Kidney epithelial cell (primary cell): ENCODE measurements at regions not wholly inside any gene's neighbourhood (a gene's known extent, or its start where the extent isn't known, plus 50 kb on each side); places are given as distances from the start of the nearest gene placed in this dataset.

Source experiments
- DNase-seq: peaks from one replicate; pipeline ENCODE4 v3.0.0-alpha.2; 2010; ENCODE audit warnings: low read depth
- H3K27me3 ChIP-seq: 2 replicates; pipeline ENCODE4 v1.6.0; 2011; ENCODE audit warnings: low read length; ENCODE audit not compliant: control insufficient read depth, insufficient read depth
- H3K36me3 ChIP-seq: 2 replicates; pipeline ENCODE4 v1.5.1; 2011; ENCODE audit warnings: low read length; ENCODE audit not compliant: control insufficient read depth, insufficient read depth
- H3K4me3 ChIP-seq: 2 replicates; pipeline ENCODE4 v1.5.1; 2011; ENCODE audit warnings: low read depth, mild to moderate bottlenecking, control low read depth, low read length
- CTCF ChIP-seq: IDR thresholded peaks from 2 replicates; pipeline ENCODE4 v1.5.1; 2011; ENCODE audit warnings: mild to moderate bottlenecking, moderate library complexity, low read length, control low read depth, inconsistent platforms; ENCODE audit not compliant: insufficient read depth, poor library complexity, severe bottlenecking

- no peak for TF ChIP-seq CTCF
- Histone ChIP-seq H3K36me3 (no peaks in the 10 kb centered on the region), H3K27me3 (peaks cover 2% of the 10 kb centered on the region), H3K4me3 (no peak overlapping the region)
- no peak for DNase-seq
Observed at GRCh38 chr15:92271179-92271578, 122.5 kb upstream of the ST8SIA2 start.

GRCh38 chr15:92272106-92272505, 121.6 kb upstream of the ST8SIA2 start:
- TF ChIP-seq CTCF = no peak
- H3K36me3 ChIP-seq = no peaks in the 10 kb centered on the region
- DNase-seq = no peak
- H3K27me3 ChIP-seq = peaks cover 2% of the 10 kb centered on the region
- no peak overlapping the region for H3K4me3 ChIP-seq

- DNase-seq = no peak
- H3K36me3 ChIP-seq = no peaks in the 10 kb centered on the region
- TF ChIP-seq CTCF = no peak
Observed at GRCh38 chr15:92273286-92273685, 120.4 kb upstream of the ST8SIA2 start.

GRCh38 chr15:92273723-92274122, 120.0 kb upstream of the ST8SIA2 start:
- Histone ChIP-seq H3K4me3 (no peak overlapping the region), H3K36me3 (no peaks in the 10 kb centered on the region), H3K27me3 (peaks cover 2% of the 10 kb centered on the region)
- no peak for DNase-seq
- TF ChIP-seq CTCF = no peak

More at GRCh38 chr15:92273286-92273685, 120.4 kb upstream of the ST8SIA2 start:
- peaks cover 2% of the 10 kb centered on the region for H3K27me3 ChIP-seq
- H3K4me3 ChIP-seq = no peak overlapping the region

GRCh38 chr15:92277776-92278175, 115.9 kb upstream of the ST8SIA2 start:
- H3K27me3 ChIP-seq = peaks cover 2% of the 10 kb centered on the region
- H3K36me3 ChIP-seq = no peaks in the 10 kb centered on the region
- H3K4me3 ChIP-seq = no peak overlapping the region
- peak; percentile 39 for TF ChIP-seq CTCF
- no peak for DNase-seq

- TF ChIP-seq CTCF = no peak
- no peaks in the 10 kb centered on the region for H3K36me3 ChIP-seq
- DNase-seq = no peak
- no peak overlapping the region for H3K4me3 ChIP-seq
- H3K27me3 ChIP-seq = no peaks in the 10 kb centered on the region
Observed at GRCh38 chr15:92283813-92284212, 109.9 kb upstream of the ST8SIA2 start.
